ENCODE measurements at regions not wholly inside any gene's neighbourhood (a gene's known extent, or its start where the extent isn't known, plus 50 kb on each side); places are given as distances from the start of the nearest gene placed in this dataset.

- TF ChIP-seq CTCF (IDR thresholded peaks at IDR 0.05), result no peak
- TF ChIP-seq EP300 (IDR thresholded peaks at IDR 0.05), result no peak
- TF ChIP-seq POLR2A (IDR thresholded peaks at IDR 0.05), result no peak
Observed at GRCh38 chr3:88713233-88713691, 394.2 kb upstream of the EPHA3 start.

Measured in stomach (tissue), 4 donors.